Effector memory CD4-positive, alpha-beta T cell (primary cell): ENCODE measurements at regions not wholly inside any gene's neighbourhood (a gene's known extent, or its start where the extent isn't known, plus 50 kb on each side); places are given as distances from the start of the nearest gene placed in this dataset.

ENCODE experiments used
- DNase-seq, 3 donors: peaks; one replicate each; pipeline ENCODE4 v3.0.0-alpha.2; 2020
- H3K27ac ChIP-seq: 2 replicates; pipeline ENCODE4 v1.7.0; 2013; ENCODE audit warnings: mild to moderate bottlenecking, low read length, moderate library complexity; ENCODE audit not compliant: insufficient read depth, poor library complexity, severe bottlenecking
- H3K27me3 ChIP-seq: replicated peaks from 2 replicates; pipeline ENCODE4 v1.7.0; 2013; ENCODE audit warnings: mild to moderate bottlenecking, low read length; ENCODE audit not compliant: insufficient read depth, control insufficient read depth, poor library complexity, severe bottlenecking
- H3K36me3 ChIP-seq: 2 replicates; pipeline ENCODE4 v1.7.0; 2013; ENCODE audit warnings: mild to moderate bottlenecking, low read length, moderate library complexity; ENCODE audit not compliant: control insufficient read depth, insufficient read depth
- H3K4me1 ChIP-seq: 2 replicates; pipeline ENCODE4 v1.7.0; 2013; ENCODE audit warnings: low read length, mild to moderate bottlenecking; ENCODE audit not compliant: control insufficient read depth, insufficient read depth, poor library complexity, severe bottlenecking
- H3K4me3 ChIP-seq: 2 replicates; pipeline ENCODE4 v1.7.0; 2013; ENCODE audit warnings: low read length, low read depth, mild to moderate bottlenecking; ENCODE audit not compliant: insufficient read depth, poor library complexity, severe bottlenecking
- H3K9me3 ChIP-seq: 2 replicates; pipeline ENCODE4 v1.7.0; 2013; ENCODE audit warnings: mild to moderate bottlenecking, low read length, moderate library complexity; ENCODE audit not compliant: control insufficient read depth

DNA sequence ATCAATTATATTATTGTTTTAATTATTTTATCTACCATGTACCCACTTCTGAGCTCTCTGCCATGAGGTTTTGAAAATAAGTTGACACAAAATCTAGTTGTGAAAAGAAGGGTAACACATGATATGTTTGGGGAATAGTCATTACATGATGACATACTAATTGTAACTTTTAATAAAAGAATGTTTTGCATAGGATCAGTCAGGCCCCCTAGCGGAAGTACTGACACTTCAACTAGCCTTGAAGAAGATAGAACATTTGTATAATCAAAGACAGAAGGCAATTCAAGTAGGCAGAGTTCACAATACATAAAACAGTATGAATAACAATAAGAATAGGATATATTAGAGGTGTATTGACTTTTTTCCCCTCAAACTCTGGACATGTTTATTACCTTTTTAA is 1191.0 kb upstream of the AGA start:
- no peak for DNase-seq
- H3K9me3 ChIP-seq: no peaks in the 10 kb centered on the region
- H3K4me3 ChIP-seq: no peak overlapping the region
- H3K4me1 ChIP-seq: no peaks in the 10 kb centered on the region
- no peaks in the 10 kb centered on the region for H3K36me3 ChIP-seq
- H3K27me3 ChIP-seq: no peaks in the 10 kb centered on the region
- H3K27ac ChIP-seq: no peak overlapping the region

DNA sequence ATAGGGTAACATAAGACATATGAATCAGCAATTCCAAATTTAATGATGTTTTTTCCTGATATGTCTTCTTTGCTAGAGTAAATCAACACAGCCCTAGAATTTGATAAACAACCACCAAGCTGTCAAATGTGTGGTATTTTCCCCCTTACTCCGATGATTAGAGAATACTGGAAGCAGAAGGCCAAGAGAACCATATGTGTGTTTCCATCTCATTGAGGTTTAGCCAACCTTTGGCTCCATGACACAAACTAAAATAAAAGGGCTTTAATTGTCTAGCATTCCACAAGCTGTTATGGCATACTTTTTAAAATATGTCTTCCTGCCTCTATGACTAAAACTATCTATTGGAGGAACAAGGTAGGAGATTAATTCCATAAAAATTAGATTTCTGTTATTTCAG is 1222.4 kb upstream of the AGA start:
- Histone ChIP-seq H3K4me1 (no peaks in the 10 kb centered on the region), H3K27ac (no peak overlapping the region), H3K4me3 (no peak overlapping the region), H3K36me3 (no peaks in the 10 kb centered on the region), H3K9me3 (no peaks in the 10 kb centered on the region), H3K27me3 (no peaks in the 10 kb centered on the region)
- DNase-seq: no peak

DNA sequence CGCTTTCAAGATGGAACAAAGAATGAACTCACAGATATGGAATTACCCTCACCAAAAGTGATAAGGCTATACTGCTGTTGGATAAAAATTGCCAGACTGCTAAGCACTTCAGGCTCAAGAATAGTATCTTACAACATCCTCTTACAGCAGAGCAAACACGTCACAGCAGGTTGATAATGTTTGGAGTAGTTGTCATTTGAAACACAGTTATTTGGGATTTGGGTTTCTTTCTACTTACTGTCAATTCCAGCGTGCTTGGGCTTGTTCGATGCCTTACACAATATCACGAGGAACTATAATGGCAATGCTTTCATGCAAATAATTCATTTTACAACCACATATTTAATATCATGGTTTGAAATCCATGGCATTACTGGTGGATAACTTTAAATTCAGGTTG is 1223.7 kb upstream of the AGA start:
- DNase-seq: no peak
- H3K27me3 ChIP-seq: no peaks in the 10 kb centered on the region
- H3K36me3 ChIP-seq: no peaks in the 10 kb centered on the region

DNA sequence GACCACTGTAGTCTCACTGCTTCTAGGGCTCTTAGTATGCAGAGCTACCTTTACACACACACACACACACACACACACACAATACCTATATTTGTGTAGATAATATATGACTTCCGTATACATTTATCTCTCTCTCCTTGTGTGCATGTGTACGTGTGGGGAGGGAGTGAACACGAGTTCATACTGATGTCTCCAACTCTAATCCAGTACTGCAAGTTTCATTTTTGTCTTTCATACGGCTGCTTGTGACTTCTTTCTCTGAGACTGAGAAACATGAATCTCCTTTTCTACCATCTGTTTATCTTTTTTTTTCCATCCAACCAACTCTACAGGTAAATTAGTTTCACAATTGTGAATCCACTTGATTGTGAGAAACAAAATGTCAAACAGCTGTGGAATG is 1229.5 kb upstream of the AGA start:
- H3K4me1 ChIP-seq: no peaks in the 10 kb centered on the region

More for the DNA sequence above, 1223.7 kb upstream of the AGA start:
- no peaks in the 10 kb centered on the region for H3K4me1 ChIP-seq
- no peak overlapping the region for H3K4me3 ChIP-seq
- H3K9me3 ChIP-seq: no peaks in the 10 kb centered on the region
- H3K27ac ChIP-seq: no peak overlapping the region

DNA sequence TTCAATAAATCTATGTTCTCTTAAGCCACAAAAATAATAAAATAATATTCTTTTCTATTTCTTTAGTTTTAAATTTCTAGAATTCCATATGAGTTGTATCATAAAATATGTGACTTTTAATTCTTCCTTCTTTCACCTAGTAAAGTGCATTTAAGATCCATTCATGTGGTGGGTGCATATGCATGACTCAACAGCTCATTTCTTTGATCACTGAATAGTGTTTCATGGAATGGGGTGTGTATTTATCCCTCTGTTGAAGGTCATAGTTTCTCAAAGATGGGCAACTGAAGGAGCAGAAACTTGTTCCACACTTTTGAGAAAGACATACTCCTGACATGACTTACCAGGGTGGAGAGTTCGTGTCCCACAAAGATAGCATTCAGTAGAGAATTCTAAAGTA is 1230.3 kb upstream of the AGA start:
- Histone ChIP-seq H3K4me3 (no peak overlapping the region), H3K27ac (no peak overlapping the region), H3K27me3 (no peaks in the 10 kb centered on the region), H3K4me1 (no peaks in the 10 kb centered on the region), H3K9me3 (no peaks in the 10 kb centered on the region), H3K36me3 (no peaks in the 10 kb centered on the region)
- no peak for DNase-seq

More for the DNA sequence above, 1229.5 kb upstream of the AGA start:
- Histone ChIP-seq H3K36me3 (no peaks in the 10 kb centered on the region), H3K9me3 (no peaks in the 10 kb centered on the region), H3K27ac (no peak overlapping the region), H3K4me3 (no peak overlapping the region), H3K27me3 (no peaks in the 10 kb centered on the region)
- no peak for DNase-seq

DNA sequence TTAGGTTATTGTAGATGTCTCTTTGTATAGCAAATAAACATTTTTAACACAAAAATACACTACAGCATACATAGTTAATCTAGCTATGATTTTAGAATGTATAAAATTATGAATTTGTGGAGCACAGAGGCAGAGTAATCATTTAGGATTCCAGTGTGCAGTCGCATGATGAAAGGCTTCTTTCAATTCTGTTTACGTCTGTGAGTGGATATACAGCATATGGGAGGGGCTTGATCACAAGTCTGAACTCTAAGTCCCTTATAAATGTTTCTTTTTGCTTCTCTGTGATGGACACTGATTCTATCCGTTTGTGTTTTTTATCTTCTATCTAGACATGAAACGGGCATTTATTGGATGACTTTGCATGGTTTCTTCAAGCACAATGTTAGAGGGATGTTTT is 1239.6 kb upstream of the AGA start:
- H3K9me3 ChIP-seq: no peaks in the 10 kb centered on the region
- no peak overlapping the region for H3K27ac ChIP-seq
- H3K4me3 ChIP-seq: no peak overlapping the region
- H3K27me3 ChIP-seq: no peaks in the 10 kb centered on the region
- no peak for DNase-seq
- no peaks in the 10 kb centered on the region for H3K4me1 ChIP-seq
- no peaks in the 10 kb centered on the region for H3K36me3 ChIP-seq

DNA sequence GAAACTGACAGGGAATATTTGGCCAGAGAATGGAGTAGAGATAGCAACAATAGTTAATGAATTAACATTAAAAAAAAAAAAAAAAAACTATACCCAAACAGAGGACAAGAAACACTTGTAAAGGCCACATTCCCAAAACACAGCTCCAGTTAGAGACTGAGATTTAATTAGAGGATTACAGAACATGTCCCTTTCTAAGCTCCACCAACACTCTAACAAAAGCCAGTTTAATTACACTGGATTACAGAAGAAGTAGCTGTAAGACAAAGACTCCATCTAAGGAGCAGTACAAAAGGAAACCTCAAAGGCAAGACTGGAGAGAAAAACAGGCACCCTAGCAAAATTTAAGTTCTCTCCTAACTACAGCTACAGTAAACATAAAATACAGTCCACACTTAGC is 1247.7 kb upstream of the AGA start:
- no peak for DNase-seq
- Histone ChIP-seq H3K27me3 (no peaks in the 10 kb centered on the region), H3K9me3 (no peaks in the 10 kb centered on the region), H3K4me3 (no peak overlapping the region), H3K36me3 (no peaks in the 10 kb centered on the region), H3K27ac (no peak overlapping the region), H3K4me1 (no peaks in the 10 kb centered on the region)

DNA sequence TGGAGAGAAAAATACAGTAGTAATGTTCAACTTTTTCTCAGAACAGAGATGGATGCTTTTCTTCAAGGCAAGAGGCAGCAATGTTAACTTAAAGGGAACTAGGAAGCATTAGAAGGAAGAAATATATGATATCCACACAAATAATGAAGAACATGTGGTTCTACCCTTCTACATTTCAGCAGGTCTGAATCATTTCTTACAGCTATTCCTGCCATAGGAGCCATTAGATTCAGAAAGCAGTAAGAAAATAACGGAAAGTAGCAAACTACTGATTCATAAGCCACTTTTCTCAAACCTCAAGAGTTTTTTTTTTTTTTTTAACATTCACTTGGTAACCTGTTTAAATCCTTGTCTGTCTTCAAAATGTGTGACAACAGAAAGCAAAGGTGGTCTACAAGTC is 1251.6 kb upstream of the AGA start:
- H3K4me1 ChIP-seq: no peaks in the 10 kb centered on the region
- H3K27ac ChIP-seq: no peak overlapping the region
- H3K9me3 ChIP-seq: no peaks in the 10 kb centered on the region
- no peaks in the 10 kb centered on the region for H3K27me3 ChIP-seq
- H3K36me3 ChIP-seq: no peaks in the 10 kb centered on the region
- H3K4me3 ChIP-seq: no peak overlapping the region
- DNase-seq: no peak

DNA sequence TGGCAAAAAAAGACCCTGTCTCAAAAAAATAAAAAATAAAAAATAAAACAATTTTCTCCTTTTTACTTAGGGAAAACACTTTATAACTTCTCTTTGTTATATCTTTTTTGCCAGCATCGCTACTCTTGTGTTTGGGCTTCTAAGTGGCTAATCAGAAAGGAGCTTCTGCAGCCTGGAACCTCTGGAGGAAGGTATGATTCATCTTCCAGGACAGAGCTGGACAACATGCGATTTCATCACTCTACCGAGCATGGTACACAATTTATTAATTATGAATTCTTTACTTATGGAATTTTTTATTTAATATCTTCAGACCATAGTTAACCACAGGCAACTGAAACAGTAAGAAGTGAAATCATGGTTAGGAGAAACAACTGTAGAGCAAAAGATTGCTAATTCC is 1254.3 kb upstream of the AGA start:
- H3K9me3 ChIP-seq: no peaks in the 10 kb centered on the region
- no peak overlapping the region for H3K4me3 ChIP-seq
- no peaks in the 10 kb centered on the region for H3K36me3 ChIP-seq
- H3K4me1 ChIP-seq: no peaks in the 10 kb centered on the region
- H3K27ac ChIP-seq: no peak overlapping the region
- DNase-seq: no peak
- H3K27me3 ChIP-seq: no peaks in the 10 kb centered on the region

DNA sequence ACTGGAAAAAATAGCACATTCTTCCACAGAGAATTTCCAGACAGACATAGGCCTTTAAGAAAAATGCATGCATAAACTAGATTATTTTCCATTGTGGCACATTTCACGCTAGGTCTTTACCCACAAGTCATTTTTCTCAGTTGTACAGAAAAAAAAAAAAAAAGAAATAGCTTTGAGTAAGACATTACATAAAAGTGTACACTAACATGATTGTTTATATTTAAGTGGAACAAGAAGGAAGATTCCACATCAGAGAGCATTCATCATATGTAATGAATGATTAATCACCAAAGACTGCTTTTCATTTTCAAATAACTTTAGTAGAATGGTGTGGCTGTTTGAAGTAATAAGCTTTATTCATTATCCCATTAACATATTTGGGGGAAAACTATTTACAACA is 1270.2 kb upstream of the AGA start:
- no peak overlapping the region for H3K4me3 ChIP-seq
- no peaks in the 10 kb centered on the region for H3K9me3 ChIP-seq
- H3K27me3 ChIP-seq: no peaks in the 10 kb centered on the region
- no peak overlapping the region for H3K27ac ChIP-seq
- DNase-seq: no peak
- no peaks in the 10 kb centered on the region for H3K4me1 ChIP-seq
- H3K36me3 ChIP-seq: no peaks in the 10 kb centered on the region

DNA sequence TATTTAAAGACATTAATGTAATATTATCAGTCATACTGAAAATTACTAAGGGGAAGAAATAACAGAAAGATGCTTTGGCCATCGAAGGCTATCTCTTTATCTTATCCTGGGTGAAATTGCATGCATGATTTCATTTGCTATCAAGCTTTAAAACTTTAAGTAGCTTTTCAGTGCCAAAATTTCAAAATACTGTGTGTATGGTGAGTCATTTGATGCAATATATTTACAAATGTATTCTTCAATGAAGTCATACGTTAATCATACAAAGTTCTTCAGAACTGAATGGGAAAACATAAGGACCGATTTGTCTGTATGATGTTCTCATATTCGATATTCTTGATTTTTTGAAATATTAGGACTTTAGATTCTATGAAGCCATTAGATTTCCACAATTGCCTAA is 1295.8 kb upstream of the AGA start:
- H3K4me3 ChIP-seq: no peak overlapping the region
- H3K4me1 ChIP-seq: no peaks in the 10 kb centered on the region
- no peaks in the 10 kb centered on the region for H3K9me3 ChIP-seq
- no peak for DNase-seq
- no peaks in the 10 kb centered on the region for H3K27me3 ChIP-seq
- H3K36me3 ChIP-seq: no peaks in the 10 kb centered on the region
- H3K27ac ChIP-seq: no peak overlapping the region
